ENCODE measurements at regions not wholly inside any gene's neighbourhood (a gene's known extent, or its start where the extent isn't known, plus 50 kb on each side); places are given as distances from the start of the nearest gene placed in this dataset.

- no peak for DNase-seq
Observed at GRCh38 chr20:60868316-60868891, 383.7 kb upstream of the CDH4 start.

- no peak for DNase-seq
Observed at GRCh38 chr20:60869087-60869486, 383.0 kb upstream of the CDH4 start.

- DNase-seq = no peak
Observed at GRCh38 chr20:60869625-60870024, 382.4 kb upstream of the CDH4 start.

- no peak for DNase-seq
Observed at GRCh38 chr20:60870040-60870439, 382.0 kb upstream of the CDH4 start.

GRCh38 chr20:60872224-60872623 lies 379.8 kb upstream of the CDH4 start:
- no peak for DNase-seq

GRCh38 chr20:60877071-60877857 lies 374.8 kb upstream of the CDH4 start:
- no peak for DNase-seq

GRCh38 chr20:60882836-60883235 lies 369.2 kb upstream of the CDH4 start:
- no peak for DNase-seq

GRCh38 chr20:60883496-60883895 lies 368.6 kb upstream of the CDH4 start:
- no peak for DNase-seq

- DNase-seq = no peak
Observed at GRCh38 chr20:60884277-60884676, 367.8 kb upstream of the CDH4 start.

GRCh38 chr20:60888771-60889170 lies 363.3 kb upstream of the CDH4 start:
- DNase-seq = no peak

- DNase-seq = no peak
Observed at GRCh38 chr20:60892095-60892813, 359.8 kb upstream of the CDH4 start.

GRCh38 chr20:60894091-60894490 lies 358.0 kb upstream of the CDH4 start:
- DNase-seq = no peak

GRCh38 chr20:60895363-60896079 lies 356.5 kb upstream of the CDH4 start:
- DNase-seq = no peak

- DNase-seq = no peak
Observed at GRCh38 chr20:60897976-60898375, 354.1 kb upstream of the CDH4 start.

GRCh38 chr20:60899320-60899719 lies 352.7 kb upstream of the CDH4 start:
- DNase-seq = no peak

GRCh38 chr20:60900618-60901017 lies 351.4 kb upstream of the CDH4 start:
- DNase-seq = peak in 1 of 14 donors; percentile 1

- no peak for DNase-seq
Observed at GRCh38 chr20:60901831-60902230, 350.2 kb upstream of the CDH4 start.

- no peak for DNase-seq
Observed at GRCh38 chr20:60903325-60903971, 348.6 kb upstream of the CDH4 start.

GRCh38 chr20:60904730-60905129 lies 347.3 kb upstream of the CDH4 start:
- no peak for DNase-seq

- no peak for DNase-seq
Observed at GRCh38 chr20:60905919-60906318, 346.1 kb upstream of the CDH4 start.

- DNase-seq = no peak
Observed at GRCh38 chr20:60906555-60906954, 345.5 kb upstream of the CDH4 start.

- no peak for DNase-seq
Observed at GRCh38 chr20:60913298-60913697, 338.8 kb upstream of the CDH4 start.

All from C1 segment of cervical spinal cord (tissue), 14 donors.